GM12874 (cell line): ENCODE measurements at regions not wholly inside any gene's neighbourhood (a gene's known extent, or its start where the extent isn't known, plus 50 kb on each side); places are given as distances from the start of the nearest gene placed in this dataset.

Experiments used
- CTCF ChIP-seq: IDR thresholded peaks from 2 replicates; pipeline ENCODE4 v1.5.1; 2011; ENCODE audit warnings: low read depth, mild to moderate bottlenecking, control low read depth, low read length, moderate library complexity; ENCODE audit not compliant: insufficient read depth

GRCh38 chr2:239739206-239739605 is 285.9 kb downstream of the NDUFA10 start:
- TF ChIP-seq CTCF = no peak

- TF ChIP-seq CTCF = no peak
These were observed 287.0 kb downstream of the NDUFA10 start for GRCh38 chr2:239738159-239738558.

- no peak for TF ChIP-seq CTCF
These were observed 288.0 kb downstream of the NDUFA10 start for GRCh38 chr2:239737144-239737463.

- no peak for TF ChIP-seq CTCF
These were observed 288.6 kb downstream of the NDUFA10 start for GRCh38 chr2:239736358-239737143.

GRCh38 chr2:239735829-239736357 is 289.2 kb downstream of the NDUFA10 start:
- no peak for TF ChIP-seq CTCF

GRCh38 chr2:239735131-239735828 is 289.9 kb downstream of the NDUFA10 start:
- no peak for TF ChIP-seq CTCF

- TF ChIP-seq CTCF = no peak
These were observed 290.6 kb downstream of the NDUFA10 start for GRCh38 chr2:239734436-239735005.
